Prostate gland (tissue), 2 donors: ENCODE measurements at regions not wholly inside any gene's neighbourhood (a gene's known extent, or its start where the extent isn't known, plus 50 kb on each side); places are given as distances from the start of the nearest gene placed in this dataset.

Source experiments
- DNase-seq: peaks from one replicate; pipeline ENCODE4 v3.0.0-alpha.2; 2019; ENCODE audit warnings: low spot score
- H3K27ac ChIP-seq, 2 donors: fragments of 200-600 bp; sonication (generic); 2 replicates each; pipeline ENCODE4 v1.5.1; 2017 to 2019
- H3K27me3 ChIP-seq: fragments of 200-600 bp; sonication (generic); replicated peaks from 2 replicates; pipeline ENCODE4 v1.5.1; 2019; ENCODE audit not compliant: insufficient read depth
- H3K36me3 ChIP-seq, 2 donors: fragments of 200-600 bp; sonication (generic); 1 replicate in 1 of 2; 2 replicates in 1 of 2; pipeline versions ENCODE4 v1.5.1 to v1.8.1; 2017 to 2019
- H3K4me1 ChIP-seq: fragments of 200-600 bp; sonication (generic); replicated peaks from 2 replicates; pipeline ENCODE4 v1.5.1; 2019
- H3K4me3 ChIP-seq, 2 donors: fragments of 200-600 bp; sonication (generic); 2 replicates each; pipeline ENCODE4 v1.5.1; 2017 to 2019
- H3K9me3 ChIP-seq: fragments of 200-600 bp; sonication (generic); 2 replicates; pipeline ENCODE4 v1.5.1; 2017
- POLR2A ChIP-seq: fragments of 450-650 bp; IDR thresholded peaks from one replicate; pipeline ENCODE4 v1.6.1; 2016; ENCODE audit warnings: antibody characterized with exemption, mild to moderate bottlenecking
- POLR2AphosphoS5 ChIP-seq: sonication (generic); formaldehyde crosslinking; IDR thresholded peaks from one replicate; pipeline ENCODE4 v1.6.1; 2017; ENCODE audit warnings: antibody characterized with exemption
- WGBS: methylation state at CpG from one replicate; pipeline ENCODE4 v1.1.5; 2018; 5-methylcytosine and 5-hydroxymethylcytosine counted together
- intact Hi-C: fragments of 100-400 bp; cut with DNase I; formaldehyde crosslinking; loops from one replicate; pipeline ENCODE4 v1.14.2; 2022
- TF ChIP-seq, protein P1 (sequence below), 4 experiments: fragments of 200-600 bp in 2 of 4; fragments of 450-650 bp in 2 of 4; sonication (generic) in 2 of 4; IDR thresholded peaks; 1 replicate in 3 of 4; 2 replicates in 1 of 4; pipeline ENCODE4 v1.5.1; 2016 to 2019; ENCODE audit warnings: antibody characterized with exemption in 4 of 4, mild to moderate bottlenecking in 2 of 4, moderate library complexity in 2 of 4

- Histone ChIP-seq H3K4me3 (no peak overlapping the region), H3K27me3 (no peaks in the 10 kb centered on the region), H3K4me1 (no peaks in the 10 kb centered on the region), H3K36me3 (no peaks in the 10 kb centered on the region), H3K9me3 (no peaks in the 10 kb centered on the region), H3K27ac (no peak overlapping the region)
- no peak for DNase-seq
- WGBS, result 92% methylated on average over 4 of the region's 4 CpGs
- intact Hi-C loops, result no loop called here
- TF ChIP-seq POLR2A (no peak), POLR2AphosphoS5 (no peak)
- TF ChIP-seq, protein P1, sequence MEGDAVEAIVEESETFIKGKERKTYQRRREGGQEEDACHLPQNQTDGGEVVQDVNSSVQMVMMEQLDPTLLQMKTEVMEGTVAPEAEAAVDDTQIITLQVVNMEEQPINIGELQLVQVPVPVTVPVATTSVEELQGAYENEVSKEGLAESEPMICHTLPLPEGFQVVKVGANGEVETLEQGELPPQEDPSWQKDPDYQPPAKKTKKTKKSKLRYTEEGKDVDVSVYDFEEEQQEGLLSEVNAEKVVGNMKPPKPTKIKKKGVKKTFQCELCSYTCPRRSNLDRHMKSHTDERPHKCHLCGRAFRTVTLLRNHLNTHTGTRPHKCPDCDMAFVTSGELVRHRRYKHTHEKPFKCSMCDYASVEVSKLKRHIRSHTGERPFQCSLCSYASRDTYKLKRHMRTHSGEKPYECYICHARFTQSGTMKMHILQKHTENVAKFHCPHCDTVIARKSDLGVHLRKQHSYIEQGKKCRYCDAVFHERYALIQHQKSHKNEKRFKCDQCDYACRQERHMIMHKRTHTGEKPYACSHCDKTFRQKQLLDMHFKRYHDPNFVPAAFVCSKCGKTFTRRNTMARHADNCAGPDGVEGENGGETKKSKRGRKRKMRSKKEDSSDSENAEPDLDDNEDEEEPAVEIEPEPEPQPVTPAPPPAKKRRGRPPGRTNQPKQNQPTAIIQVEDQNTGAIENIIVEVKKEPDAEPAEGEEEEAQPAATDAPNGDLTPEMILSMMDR (IDR thresholded peaks at IDR 0.05), result no peak
Observed at GRCh38 chr15:62966294-62967078, 76.1 kb upstream of the TPM1 start.

DNA sequence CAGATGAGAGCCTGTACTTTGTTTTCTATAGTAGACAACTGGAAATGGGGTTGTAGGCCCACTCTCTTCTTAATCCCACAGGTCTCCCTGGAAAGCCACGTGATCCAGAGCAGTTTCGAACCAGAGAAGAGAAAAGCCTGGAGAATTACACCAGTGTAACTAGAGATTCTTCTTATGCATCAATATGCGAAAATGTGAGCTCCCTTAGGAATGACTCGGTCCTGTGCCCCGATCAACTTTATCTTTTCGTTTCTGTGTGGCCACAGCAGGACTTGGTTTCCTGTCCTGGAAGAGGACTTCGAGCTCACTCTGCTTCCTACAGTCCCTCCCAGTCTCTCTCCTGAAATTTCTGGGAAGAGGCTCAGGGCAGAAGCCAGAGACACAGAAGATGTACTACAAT, 73.8 kb upstream of the TPM1 start:
- no peaks in the 10 kb centered on the region for H3K9me3 ChIP-seq
- H3K27me3 ChIP-seq, result no peaks in the 10 kb centered on the region
- TF ChIP-seq, protein P1 (IDR thresholded peaks at IDR 0.05), result no peak
- no peaks in the 10 kb centered on the region for H3K36me3 ChIP-seq
- intact Hi-C loops, result no loop called here
- H3K4me3 ChIP-seq, result no peak overlapping the region
- H3K4me1 ChIP-seq, result no peaks in the 10 kb centered on the region
- no peak for DNase-seq
- 89% methylated on average over 7 of the region's 7 CpGs for WGBS
- no peak overlapping the region for H3K27ac ChIP-seq

DNA sequence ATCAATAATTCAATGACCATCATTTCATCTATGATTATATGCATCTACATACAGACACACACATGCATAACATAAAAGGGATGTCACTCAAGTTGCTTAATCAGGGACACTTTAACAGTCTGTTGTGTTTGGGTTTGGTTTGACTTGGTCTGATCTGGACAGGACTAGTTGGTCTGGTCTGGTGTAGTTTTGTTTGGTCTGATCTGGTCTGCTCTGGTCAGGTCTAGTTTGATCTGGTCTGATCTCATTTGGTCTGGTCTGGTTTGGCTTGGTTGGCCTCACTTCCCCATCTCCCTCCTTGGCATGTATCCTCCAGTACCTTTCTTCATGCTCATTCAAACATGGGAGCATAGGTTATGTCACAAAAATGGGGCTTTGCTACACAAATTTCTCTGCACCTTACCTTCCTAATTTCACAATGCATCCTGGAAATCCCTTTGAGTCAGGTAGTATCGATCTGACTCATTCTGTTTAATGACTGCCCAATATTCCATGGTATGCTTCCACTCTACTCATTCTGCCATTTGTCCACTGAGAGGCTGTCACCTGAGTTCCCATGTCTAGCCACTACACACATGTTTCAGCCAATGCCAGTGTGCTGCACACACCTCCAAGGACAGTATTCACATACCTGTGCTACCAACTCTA, 73.0 kb upstream of the TPM1 start:
- WGBS, result 97% methylated on average over 1 of the region's 1 CpG
- no peak for DNase-seq

DNA sequence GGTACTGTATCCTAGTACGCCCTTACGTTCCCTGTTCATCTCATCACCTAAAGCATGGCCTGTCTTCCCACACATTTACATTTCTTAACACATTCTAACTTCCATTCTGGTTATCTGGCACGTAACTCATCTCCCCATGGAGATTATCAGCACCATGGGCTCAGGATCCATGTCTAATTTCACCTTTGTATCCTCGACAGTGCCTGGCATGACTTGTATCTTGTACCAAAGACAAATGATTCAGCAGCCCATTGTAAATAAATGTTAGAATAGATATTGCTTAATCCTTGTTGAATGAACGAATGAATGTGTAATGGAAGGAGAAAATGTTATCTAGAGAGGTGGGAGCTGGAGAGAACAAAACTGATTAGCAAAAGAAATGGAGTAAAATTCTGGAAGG, 69.7 kb upstream of the TPM1 start:
- TF ChIP-seq POLR2AphosphoS5, result no peak
- TF ChIP-seq POLR2A, result no peak
- TF ChIP-seq, protein P1 (IDR thresholded peaks at IDR 0.05), result no peak
- WGBS, result 69% methylated on average over 5 of the region's 5 CpGs
- H3K9me3 ChIP-seq, result no peaks in the 10 kb centered on the region
- no peaks in the 10 kb centered on the region for H3K4me1 ChIP-seq
- no peak overlapping the region for H3K27ac ChIP-seq
- no peak for DNase-seq
- no peaks in the 10 kb centered on the region for H3K27me3 ChIP-seq
- H3K4me3 ChIP-seq, result no peak overlapping the region
- H3K36me3 ChIP-seq, result no peaks in the 10 kb centered on the region
- intact Hi-C loops, result no loop called here

More for the DNA sequence above, 73.0 kb upstream of the TPM1 start:
- Histone ChIP-seq H3K9me3 (no peaks in the 10 kb centered on the region), H3K27ac (no peak overlapping the region), H3K36me3 (no peaks in the 10 kb centered on the region), H3K4me1 (no peaks in the 10 kb centered on the region), H3K4me3 (no peak overlapping the region), H3K27me3 (no peaks in the 10 kb centered on the region)
- TF ChIP-seq, protein P1 (IDR thresholded peaks at IDR 0.05), result no peak
- no peak for TF ChIP-seq POLR2AphosphoS5
- intact Hi-C loops, result no loop called here

- no peak for DNase-seq
- H3K4me1 ChIP-seq, result no peaks in the 10 kb centered on the region
- H3K27ac ChIP-seq, result no peak overlapping the region
- no peak overlapping the region for H3K4me3 ChIP-seq
- no peaks in the 10 kb centered on the region for H3K9me3 ChIP-seq
- TF ChIP-seq POLR2A (no peak), POLR2AphosphoS5 (no peak)
- no peaks in the 10 kb centered on the region for H3K36me3 ChIP-seq
- intact Hi-C loops, result no loop called here
- WGBS, result 72% methylated on average over 8 of the region's 8 CpGs
- H3K27me3 ChIP-seq, result no peaks in the 10 kb centered on the region
Observed at GRCh38 chr15:62975515-62975914, 67.0 kb upstream of the TPM1 start.
